HepG2 (cell line): ENCODE measurements at regions not wholly inside any gene's neighbourhood (a gene's known extent, or its start where the extent isn't known, plus 50 kb on each side); places are given as distances from the start of the nearest gene placed in this dataset.

Experiments
- ATAC-seq: fragments of 200-7000 bp; cut with Tn5 transposase; 3 replicates; pipeline ENCODE4 v1.9.1; 2020; ENCODE audit warnings: mild to moderate bottlenecking, moderate library complexity
- BruUV-seq: library from RNA; stranded (reverse); fragments of 400-500 nt; replicated peaks from 2 replicates; lab custom pipeline; 2021; lab: Mats Ljungman, UMichigan
- CTCF ChIA-PET: fragments of 300-600 bp; formaldehyde crosslinking; extraction: SDS; loops from one replicate; lab custom pipeline; 2021; ENCODE audit warnings: low total read pairs, inconsistent platforms, low intra/inter-chr PET ratio; lab: Yijun Ruan, JAX
- POLR2A ChIA-PET: fragments of 350-600 bp; sonication (Branson Sonifier 250); formaldehyde crosslinking; loops from one replicate; lab custom pipeline; 2020; ENCODE audit warnings: antibody characterized with exemption, inconsistent platforms; lab: Yijun Ruan, JAX
- DNase-seq: peaks from one replicate; pipeline ENCODE4 v3.0.0-alpha.2; 2015; ENCODE audit warnings: low spot score
- FAIRE-seq: peaks from 3 replicates; lab custom pipeline; 2011; peaks lifted over from hg19 to GRCh38; lab: Jason Lieb, UNC
- H2AFZ ChIP-seq: one replicate; pipeline ENCODE4 v1.6.1; 2011; ENCODE audit warnings: low read length, inconsistent platforms
- H3K27ac ChIP-seq: fragments of 300-600 bp; 3 replicates; pipeline ENCODE4 v1.8.0; 2011; ENCODE audit warnings: mixed run types, mild to moderate bottlenecking, mixed read lengths, low read length, inconsistent platforms; ENCODE audit not compliant: insufficient read depth; ENCODE audit errors: extremely low read length
- H3K27me3 ChIP-seq, 2 experiments: fragments of 200-600 bp in 1 of 2; 2 replicates in 1 of 2; 3 replicates in 1 of 2; pipeline versions ENCODE4 v1.6.0 to v1.8.0; 2011; ENCODE audit warnings: low read length in 2 of 2, mild to moderate bottlenecking in 2 of 2, moderate library complexity in 2 of 2, inconsistent platforms in 1 of 2; ENCODE audit not compliant: insufficient read depth in 2 of 2, control insufficient read depth in 1 of 2
- H3K36me3 ChIP-seq, 2 experiments: fragments of 200-600 bp in 1 of 2; replicated peaks in 1 of 2; 2 replicates in 1 of 2; 3 replicates in 1 of 2; pipeline versions ENCODE4 v1.5.1 to v1.8.0; 2011; ENCODE audit warnings: low read length in 2 of 2, inconsistent platforms in 1 of 2; ENCODE audit not compliant: insufficient read depth in 2 of 2, control insufficient read depth in 1 of 2
- H3K4me1 ChIP-seq: 2 replicates; pipeline ENCODE4 v1.5.1; 2012; ENCODE audit warnings: low read length, inconsistent platforms; ENCODE audit not compliant: insufficient read depth
- H3K4me2 ChIP-seq: 2 replicates; pipeline ENCODE4 v1.6.0; 2011; ENCODE audit warnings: low read depth, low read length, inconsistent platforms
- H3K4me3 ChIP-seq, 3 experiments: fragments of 200-600 bp in 1 of 3; sonication (generic), shearing (Covaris generic) in 1 of 3; replicated peaks in 1 of 3; 2 replicates each; pipeline ENCODE4 v1.5.1; 2011 to 2016; ENCODE audit warnings: low read length in 3 of 3, inconsistent platforms in 2 of 3, low read depth in 2 of 3, mild to moderate bottlenecking in 2 of 3, control low read depth in 1 of 3, mixed read lengths in 1 of 3; ENCODE audit not compliant: insufficient read depth in 1 of 3
- H3K79me2 ChIP-seq: one replicate; pipeline ENCODE4 v1.6.1; 2011; ENCODE audit warnings: low read length, inconsistent platforms; ENCODE audit not compliant: insufficient read depth
- H3K9ac ChIP-seq: 2 replicates; pipeline ENCODE4 v1.6.0; 2011; ENCODE audit warnings: mild to moderate bottlenecking, low read depth, low read length, inconsistent platforms; ENCODE audit not compliant: insufficient read depth
- H3K9me3 ChIP-seq: 2 replicates; pipeline ENCODE4 v1.5.1; 2012; ENCODE audit warnings: mild to moderate bottlenecking, low read length
- H4K20me1 ChIP-seq: 2 replicates; pipeline ENCODE4 v1.6.0; 2011; ENCODE audit warnings: inconsistent platforms, mild to moderate bottlenecking, low read length, moderate library complexity; ENCODE audit not compliant: insufficient read depth
- ATF7-NPFF ChIP-seq: sonication (generic); formaldehyde crosslinking; IDR thresholded peaks from 2 replicates; pipeline ENCODE4 v1.8.1; 2023; ENCODE audit warnings: mild to moderate bottlenecking, low read depth, missing genetic modification reagents, moderate library complexity
- CCAR2 ChIP-seq: fragments of 200-400 bp; formaldehyde crosslinking; optimal IDR thresholded peaks from 2 replicates; pipeline ENCODE3; 2018; ENCODE audit warnings: low read depth, mild to moderate bottlenecking, low read length, moderate library complexity
- CEBPG ChIP-seq: IDR thresholded peaks from 2 replicates; pipeline ENCODE4 v1.6.1; 2016
- ISX ChIP-seq: sonication (generic); formaldehyde crosslinking; conservative IDR thresholded peaks from 2 replicates; pipeline ENCODE4 v1.5.0; 2020; ENCODE audit warnings: missing genetic modification reagents
- MTA1 ChIP-seq: sonication (generic); formaldehyde crosslinking; IDR thresholded peaks from 2 replicates; pipeline ENCODE4 v1.4.0; 2020; ENCODE audit warnings: missing genetic modification reagents, mild to moderate bottlenecking, borderline replicate concordance
- MXD4 ChIP-seq: IDR thresholded peaks from 2 replicates; pipeline ENCODE4 v1.6.1; 2016; ENCODE audit warnings: mild to moderate bottlenecking, missing biosample characterization, missing genetic modification reagents
- ZNF180 ChIP-seq: sonication (generic); formaldehyde crosslinking; IDR thresholded peaks from 2 replicates; pipeline ENCODE4 v1.4.0; 2020; ENCODE audit warnings: low read depth, missing genetic modification reagents, borderline replicate concordance
- ZNF766 ChIP-seq: sonication (generic); formaldehyde crosslinking; IDR thresholded peaks from 2 replicates; pipeline ENCODE4 v1.5.0; 2020; ENCODE audit warnings: missing genetic modification reagents, borderline replicate concordance
- WGBS: methylation state at CpG from one replicate; pipeline ENCODE4 v1.1.6; 2017; ENCODE audit warnings: low lambda C conversion rate; 5-methylcytosine and 5-hydroxymethylcytosine counted together
- in situ Hi-C: cut with HindIII; loops from 2 replicates; pipeline ENCODE4 v1.10.0; 2017; ENCODE audit warnings: low pct_unique_long_range_greater_than_20kb; ENCODE audit not compliant: extremely low pct_ligation_motif_present
- intact Hi-C: fragments of 100-400 bp; cut with micrococcal nuclease; formaldehyde crosslinking; loops from one replicate; pipeline ENCODE4 v1.10.0; 2022; ENCODE audit not compliant: unreplicated experiment
- TF ChIP-seq, protein P1 (sequence below): sonication (generic); formaldehyde crosslinking; conservative IDR thresholded peaks from 2 replicates; pipeline ENCODE4 v1.4.0; 2020; ENCODE audit warnings: missing genetic modification reagents
- TF ChIP-seq, protein P2 (sequence below): sonication (generic); formaldehyde crosslinking; conservative IDR thresholded peaks from 2 replicates; pipeline ENCODE4 v1.4.0; 2020; ENCODE audit warnings: missing genetic modification reagents

DNA sequence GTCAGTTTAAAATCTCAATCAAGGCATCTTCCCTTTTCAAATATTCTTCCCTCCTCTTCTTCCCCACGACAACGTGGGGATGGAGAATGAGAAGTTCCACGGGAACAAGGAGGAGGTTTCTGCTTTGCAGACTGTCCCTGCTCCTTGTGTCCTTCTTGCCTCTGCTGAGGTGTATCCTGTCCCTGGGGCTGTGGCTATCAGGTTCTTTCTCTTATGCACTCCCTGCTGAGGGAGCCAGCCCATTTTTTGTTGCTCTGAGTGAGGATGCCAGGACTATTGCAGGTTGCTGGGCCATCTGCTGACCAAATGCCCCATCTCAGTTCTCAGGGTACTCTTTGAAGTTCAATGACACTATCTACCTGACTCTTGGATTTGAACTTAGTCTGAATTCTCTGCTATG lies 533.6 kb downstream of the RNF144B start:
- no peaks in the 10 kb centered on the region for H3K36me3 ChIP-seq
- no peaks in the 10 kb centered on the region for H3K4me1 ChIP-seq
- POLR2A ChIA-PET: no interaction called here
- no peak for DNase-seq
- no peak for ATAC-seq
- no peaks in the 10 kb centered on the region for H4K20me1 ChIP-seq
- no peak overlapping the region for H3K27ac ChIP-seq
- FAIRE-seq: no peak
- H3K4me2 ChIP-seq: no peak overlapping the region
- CTCF ChIA-PET: no interaction called here
- no peak overlapping the region for H3K4me3 ChIP-seq
- H3K9me3 ChIP-seq: peaks cover 47% of the 10 kb centered on the region
- H3K27me3 ChIP-seq: no peaks in the 10 kb centered on the region
- no peaks in the 10 kb centered on the region for H3K79me2 ChIP-seq
- BruUV-seq: no TSS peak
- intact Hi-C loops: no loop called here
- H2AFZ ChIP-seq: no peak overlapping the region
- WGBS: 0% methylated on average over 3 of the region's 3 CpGs
- in situ Hi-C loops: no loop called here
- TF ChIP-seq, protein P1, sequence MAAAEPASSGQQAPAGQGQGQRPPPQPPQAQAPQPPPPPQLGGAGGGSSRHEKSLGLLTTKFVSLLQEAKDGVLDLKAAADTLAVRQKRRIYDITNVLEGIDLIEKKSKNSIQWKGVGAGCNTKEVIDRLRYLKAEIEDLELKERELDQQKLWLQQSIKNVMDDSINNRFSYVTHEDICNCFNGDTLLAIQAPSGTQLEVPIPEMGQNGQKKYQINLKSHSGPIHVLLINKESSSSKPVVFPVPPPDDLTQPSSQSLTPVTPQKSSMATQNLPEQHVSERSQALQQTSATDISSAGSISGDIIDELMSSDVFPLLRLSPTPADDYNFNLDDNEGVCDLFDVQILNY: no peak
- TF ChIP-seq ZNF180 (CRISPR knock-in tag): no peak
- TF ChIP-seq ATF7-NPFF (CRISPR knock-in tag): no peak
- no peak for TF ChIP-seq CCAR2
- TF ChIP-seq, protein P2, sequence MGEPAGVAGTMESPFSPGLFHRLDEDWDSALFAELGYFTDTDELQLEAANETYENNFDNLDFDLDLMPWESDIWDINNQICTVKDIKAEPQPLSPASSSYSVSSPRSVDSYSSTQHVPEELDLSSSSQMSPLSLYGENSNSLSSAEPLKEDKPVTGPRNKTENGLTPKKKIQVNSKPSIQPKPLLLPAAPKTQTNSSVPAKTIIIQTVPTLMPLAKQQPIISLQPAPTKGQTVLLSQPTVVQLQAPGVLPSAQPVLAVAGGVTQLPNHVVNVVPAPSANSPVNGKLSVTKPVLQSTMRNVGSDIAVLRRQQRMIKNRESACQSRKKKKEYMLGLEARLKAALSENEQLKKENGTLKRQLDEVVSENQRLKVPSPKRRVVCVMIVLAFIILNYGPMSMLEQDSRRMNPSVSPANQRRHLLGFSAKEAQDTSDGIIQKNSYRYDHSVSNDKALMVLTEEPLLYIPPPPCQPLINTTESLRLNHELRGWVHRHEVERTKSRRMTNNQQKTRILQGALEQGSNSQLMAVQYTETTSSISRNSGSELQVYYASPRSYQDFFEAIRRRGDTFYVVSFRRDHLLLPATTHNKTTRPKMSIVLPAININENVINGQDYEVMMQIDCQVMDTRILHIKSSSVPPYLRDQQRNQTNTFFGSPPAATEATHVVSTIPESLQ (CRISPR knock-in tag): no peak
- TF ChIP-seq MTA1 (CRISPR knock-in tag): no peak
- TF ChIP-seq CEBPG: no peak
- no peak for TF ChIP-seq ISX (CRISPR knock-in tag)
- no peak for TF ChIP-seq MXD4 (CRISPR knock-in tag)
- no peak for TF ChIP-seq ZNF766 (CRISPR knock-in tag)
- no peak overlapping the region for H3K9ac ChIP-seq
